Mucosa of descending colon (tissue), 3 donors: ENCODE measurements at regions not wholly inside any gene's neighbourhood (a gene's known extent, or its start where the extent isn't known, plus 50 kb on each side); places are given as distances from the start of the nearest gene placed in this dataset.
"Not testable (repeated sequence)": the region's sequence is repeated elsewhere in the genome, so short reads cannot be mapped to it uniquely, and the experiment has no call there.

Experiments
- ATAC-seq: fragments of 200-7000 bp; cut with Tn5 transposase; one replicate; pipeline ENCODE4 v1.9.1; 2020; ENCODE audit warnings: mild to moderate bottlenecking, moderate library complexity
- DNase-seq, 3 donors: peaks; one replicate each; pipeline ENCODE4 v3.0.0-alpha.2; 2020
- H3K36me3 ChIP-seq: fragments of 200-600 bp; one replicate; pipeline ENCODE4 v1.8.0; 2021; ENCODE audit warnings: low read depth, mild to moderate bottlenecking
- H3K4me1 ChIP-seq: fragments of 200-600 bp; one replicate; pipeline ENCODE4 v1.8.0; 2021; ENCODE audit warnings: low read depth, mild to moderate bottlenecking
- H3K4me3 ChIP-seq: fragments of 200-600 bp; one replicate; pipeline ENCODE4 v1.8.0; 2021; ENCODE audit warnings: mild to moderate bottlenecking
- H3K9me3 ChIP-seq: fragments of 200-600 bp; one replicate; pipeline ENCODE4 v1.8.0; 2021; ENCODE audit warnings: mild to moderate bottlenecking
- intact Hi-C, 2 donors: fragments of 100-400 bp; cut with DNase I in 1 of 2; cut with micrococcal nuclease in 1 of 2; formaldehyde crosslinking; loops; one replicate each; pipeline versions ENCODE4 v1.11.0 to v1.11.1; 2022; cut with DNase I, micrococcal nuclease
- TF ChIP-seq, protein P1 (sequence below): fragments of 200-600 bp; IDR thresholded peaks from one replicate; pipeline ENCODE4 v1.8.0; 2022; ENCODE audit warnings: antibody characterized with exemption, mild to moderate bottlenecking
- donor health status: DM: no; HTN: no; CAD: no; lungs with moderate emphysema.
- donor health status: DM: no; HTN: no; CAD: no.
- donor health status: DM: no; HTN: yes; CAD: no.

DNA sequence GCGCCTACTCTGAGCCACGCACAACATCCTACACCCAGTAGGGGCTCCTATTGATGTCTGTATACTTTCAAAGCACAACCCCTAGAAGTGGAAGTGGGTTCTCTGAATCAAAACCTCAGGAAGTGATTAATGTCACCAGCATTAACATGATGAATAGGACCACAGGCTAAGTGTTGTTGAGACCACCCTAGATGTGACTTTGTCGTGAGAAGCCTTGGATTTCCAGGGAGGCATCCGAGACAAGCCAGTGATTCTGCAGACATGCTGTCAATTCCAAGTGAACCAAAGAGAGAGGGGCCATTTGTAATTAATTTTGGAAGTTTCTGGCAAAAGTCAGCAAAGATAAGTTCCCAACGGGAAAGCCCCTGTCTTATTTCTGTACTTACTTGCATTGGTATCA is 493.0 kb downstream of the ZIC3 start:
- no peaks in the 10 kb centered on the region for H3K9me3 ChIP-seq
- TF ChIP-seq, protein P1, sequence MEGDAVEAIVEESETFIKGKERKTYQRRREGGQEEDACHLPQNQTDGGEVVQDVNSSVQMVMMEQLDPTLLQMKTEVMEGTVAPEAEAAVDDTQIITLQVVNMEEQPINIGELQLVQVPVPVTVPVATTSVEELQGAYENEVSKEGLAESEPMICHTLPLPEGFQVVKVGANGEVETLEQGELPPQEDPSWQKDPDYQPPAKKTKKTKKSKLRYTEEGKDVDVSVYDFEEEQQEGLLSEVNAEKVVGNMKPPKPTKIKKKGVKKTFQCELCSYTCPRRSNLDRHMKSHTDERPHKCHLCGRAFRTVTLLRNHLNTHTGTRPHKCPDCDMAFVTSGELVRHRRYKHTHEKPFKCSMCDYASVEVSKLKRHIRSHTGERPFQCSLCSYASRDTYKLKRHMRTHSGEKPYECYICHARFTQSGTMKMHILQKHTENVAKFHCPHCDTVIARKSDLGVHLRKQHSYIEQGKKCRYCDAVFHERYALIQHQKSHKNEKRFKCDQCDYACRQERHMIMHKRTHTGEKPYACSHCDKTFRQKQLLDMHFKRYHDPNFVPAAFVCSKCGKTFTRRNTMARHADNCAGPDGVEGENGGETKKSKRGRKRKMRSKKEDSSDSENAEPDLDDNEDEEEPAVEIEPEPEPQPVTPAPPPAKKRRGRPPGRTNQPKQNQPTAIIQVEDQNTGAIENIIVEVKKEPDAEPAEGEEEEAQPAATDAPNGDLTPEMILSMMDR: no peak
- H3K4me3 ChIP-seq: no peak overlapping the region
- H3K36me3 ChIP-seq: no peaks in the 10 kb centered on the region
- DNase-seq (no peak), ATAC-seq (no peak)
- intact Hi-C loops: no loop called here
- no peaks in the 10 kb centered on the region for H3K4me1 ChIP-seq

DNA sequence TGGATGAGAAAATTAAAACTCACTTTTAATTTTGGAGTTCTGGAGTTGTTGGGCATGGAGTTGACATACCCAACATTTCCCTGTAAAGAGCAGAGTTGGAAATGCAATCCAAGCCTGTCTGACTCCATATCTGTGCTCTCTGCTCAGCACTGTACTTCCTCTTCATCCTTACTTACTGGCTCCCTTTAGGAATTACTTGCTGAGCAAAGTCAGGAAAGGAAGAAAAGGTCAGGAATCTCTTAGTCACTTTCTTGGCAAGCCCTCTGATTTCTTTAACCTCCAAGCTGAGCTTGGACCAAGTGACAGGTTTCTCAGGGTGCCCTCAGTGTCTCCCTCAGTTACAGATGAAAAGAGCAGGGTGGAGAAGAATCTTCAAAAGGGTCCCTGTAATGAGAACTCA is 501.5 kb downstream of the ZIC3 start:
- H3K36me3 ChIP-seq: no peaks in the 10 kb centered on the region
- ATAC-seq (no peak), DNase-seq (no peak)
- no peaks in the 10 kb centered on the region for H3K9me3 ChIP-seq
- intact Hi-C loops: no loop called here
- TF ChIP-seq, protein P1: no peak
- H3K4me1 ChIP-seq: no peaks in the 10 kb centered on the region
- H3K4me3 ChIP-seq: no peak overlapping the region

- H3K4me3 ChIP-seq: no peak overlapping the region
- no peaks in the 10 kb centered on the region for H3K4me1 ChIP-seq
- no peaks in the 10 kb centered on the region for H3K9me3 ChIP-seq
- intact Hi-C loops: no loop called here
- ATAC-seq: no peak
- no peaks in the 10 kb centered on the region for H3K36me3 ChIP-seq
- DNase-seq: no peak
- TF ChIP-seq, protein P1: no peak
Observed at GRCh38 chrX:138073626-138074025, 507.7 kb downstream of the ZIC3 start.

GRCh38 chrX:138082251-138082650 is 516.3 kb downstream of the ZIC3 start:
- H3K4me3 ChIP-seq: no peak overlapping the region
- H3K9me3 ChIP-seq: no peaks in the 10 kb centered on the region
- H3K4me1 ChIP-seq: no peaks in the 10 kb centered on the region
- no peak for ATAC-seq
- TF ChIP-seq, protein P1: no peak
- no peaks in the 10 kb centered on the region for H3K36me3 ChIP-seq
- no peak for DNase-seq
- intact Hi-C loops: no loop called here

DNA sequence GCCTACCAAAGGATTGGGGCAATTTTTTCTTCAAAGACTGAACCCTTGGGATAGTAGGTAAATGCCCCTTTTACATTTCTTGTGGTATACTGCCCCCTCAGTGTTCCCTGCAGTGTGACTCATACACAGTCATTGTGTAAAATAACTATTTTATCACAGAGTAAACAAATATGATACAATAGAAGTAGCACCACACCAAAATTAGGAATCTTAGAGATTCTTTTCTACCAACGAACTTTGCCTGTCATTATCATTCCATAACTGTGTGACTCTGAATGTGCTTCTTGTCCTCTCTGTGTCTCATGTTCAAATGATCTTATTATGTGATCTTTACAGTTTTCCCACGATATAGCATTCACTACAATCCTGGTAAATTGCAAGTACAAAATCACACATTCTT is 517.0 kb downstream of the ZIC3 start:
- DNase-seq: no peak
- Histone ChIP-seq H3K4me1 (no peaks in the 10 kb centered on the region), H3K9me3 (no peaks in the 10 kb centered on the region), H3K4me3 (no peak overlapping the region), H3K36me3 (no peaks in the 10 kb centered on the region)
- TF ChIP-seq, protein P1: no peak
- intact Hi-C loops: no loop called here
- ATAC-seq: no peak

- H3K4me1 ChIP-seq, H3K9me3 ChIP-seq, ATAC-seq, intact Hi-C loops, H3K36me3 ChIP-seq, H3K4me3 ChIP-seq, DNase-seq: not testable (repeated sequence)
Observed at GRCh38 chrX:138110910-138111309, 545.0 kb downstream of the ZIC3 start.
